Anterior cingulate cortex (tissue), 58 donors: ENCODE measurements at regions not wholly inside any gene's neighbourhood (a gene's known extent, or its start where the extent isn't known, plus 50 kb on each side); places are given as distances from the start of the nearest gene placed in this dataset.
A peak's percentile ranks its signal among the peaks of the same experiment; 100 is the strongest.

ENCODE experiments used
- DNase-seq, 58 donors: peaks; one replicate each; lab custom pipeline; 2025; lab: John Stamatoyannopoulos, UW

GRCh38 chr20:60459212-60459611 lies 501.0 kb downstream of the CDH26 start:
- DNase-seq, result no peak

- no peak for DNase-seq
These were observed 503.8 kb downstream of the CDH26 start for GRCh38 chr20:60461993-60462392.

DNA sequence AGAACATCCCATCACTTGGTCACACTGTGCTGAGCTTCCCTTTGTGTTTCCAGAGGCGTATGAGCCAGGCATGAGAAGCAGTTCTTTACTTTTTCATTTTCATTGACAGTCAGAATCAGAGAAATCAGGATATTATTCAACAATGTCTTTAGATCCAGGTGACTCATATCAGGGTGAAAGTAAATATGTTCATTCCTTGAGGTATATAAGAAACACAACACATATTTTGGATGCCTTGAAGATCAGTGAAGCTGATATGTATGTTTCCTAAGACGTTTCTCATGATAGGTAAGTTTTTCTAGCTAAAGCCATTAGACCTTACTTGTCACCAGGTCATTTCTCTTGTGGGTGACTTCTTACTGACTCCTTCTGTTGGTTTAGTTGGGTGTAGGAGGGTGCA lies 505.6 kb downstream of the CDH26 start:
- no peak for DNase-seq

DNA sequence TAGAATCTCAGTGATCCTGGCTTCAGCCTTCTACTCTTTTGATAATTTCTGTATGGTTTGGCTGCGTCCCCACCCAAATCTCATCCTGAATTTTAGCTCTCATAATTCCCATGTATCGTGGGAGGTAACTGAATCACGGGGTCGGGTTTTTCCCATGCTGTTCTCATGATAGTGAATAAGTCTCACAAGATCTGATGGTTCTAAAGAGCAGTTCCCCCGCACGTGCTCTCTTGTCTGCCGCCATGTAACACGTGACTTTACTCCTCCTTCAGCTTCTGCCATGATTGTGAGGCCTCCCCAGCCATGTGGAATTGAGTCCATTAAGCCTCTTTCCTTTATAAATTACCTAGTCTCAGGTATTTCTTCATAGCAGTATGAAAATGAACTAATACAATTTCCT lies 507.2 kb downstream of the CDH26 start:
- DNase-seq, result no peak

GRCh38 chr20:60465993-60466686 lies 507.9 kb downstream of the CDH26 start:
- DNase-seq, result no peak

DNA sequence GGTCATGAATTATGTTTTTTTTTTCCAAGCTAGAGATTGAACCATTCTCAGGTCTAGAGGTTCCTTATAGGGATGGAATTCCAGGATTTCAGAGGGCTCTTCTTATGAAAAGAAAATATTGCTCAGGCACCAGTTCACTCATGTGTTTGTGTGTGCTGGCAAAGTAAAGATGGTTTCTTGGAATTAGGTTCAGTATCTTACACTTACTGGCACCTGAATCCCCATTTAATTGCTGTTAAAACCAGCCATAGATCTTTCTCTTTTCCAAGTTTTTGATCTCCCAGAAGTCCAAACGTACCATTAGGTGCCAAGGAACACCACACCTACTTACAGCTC lies 508.4 kb downstream of the CDH26 start:
- no peak for DNase-seq

- no peak for DNase-seq
These were observed 508.9 kb downstream of the CDH26 start for GRCh38 chr20:60467078-60467477.

GRCh38 chr20:60467771-60468170 lies 509.5 kb downstream of the CDH26 start:
- no peak for DNase-seq

DNA sequence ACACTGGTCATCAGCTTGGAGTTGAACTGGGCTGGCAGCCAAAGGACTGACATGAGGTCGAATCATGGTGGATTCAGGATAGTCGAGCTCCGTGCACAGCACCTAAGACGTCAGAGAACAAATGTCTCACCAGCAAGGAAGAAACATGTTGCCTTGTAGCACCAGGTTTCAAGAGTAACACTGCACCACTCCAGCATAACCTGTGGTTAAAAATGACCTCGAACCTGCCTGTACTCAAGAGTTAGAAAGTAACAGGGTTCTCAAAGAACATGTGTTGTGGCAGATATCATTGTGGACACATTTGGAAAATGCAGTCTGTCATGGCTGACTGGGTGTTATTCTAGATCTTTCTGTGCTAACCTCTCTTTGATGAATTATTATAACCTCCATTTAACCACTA lies 511.6 kb downstream of the CDH26 start:
- no peak for DNase-seq

- DNase-seq, result no peak
These were observed 512.1 kb downstream of the CDH26 start for GRCh38 chr20:60470366-60470765.

DNA sequence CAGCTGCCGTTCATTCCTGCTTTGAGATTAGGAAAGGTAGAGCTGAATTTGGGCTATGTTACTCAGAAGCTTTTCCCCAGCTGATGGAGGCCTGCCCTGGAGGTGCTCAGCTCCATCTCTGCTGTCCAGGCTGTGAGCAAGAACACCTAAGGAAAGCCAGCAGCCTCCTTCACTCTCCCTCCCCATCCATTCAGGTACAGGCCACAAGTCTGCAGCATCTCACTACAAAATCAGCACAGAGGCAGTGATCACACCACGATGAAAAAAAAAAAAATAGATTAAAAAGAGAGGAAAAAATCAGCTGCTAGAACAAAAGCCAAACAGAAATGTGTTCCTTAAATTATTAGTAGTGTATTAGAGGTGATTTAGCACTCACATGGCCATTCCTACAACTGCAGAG lies 515.0 kb downstream of the CDH26 start:
- no peak for DNase-seq

DNA sequence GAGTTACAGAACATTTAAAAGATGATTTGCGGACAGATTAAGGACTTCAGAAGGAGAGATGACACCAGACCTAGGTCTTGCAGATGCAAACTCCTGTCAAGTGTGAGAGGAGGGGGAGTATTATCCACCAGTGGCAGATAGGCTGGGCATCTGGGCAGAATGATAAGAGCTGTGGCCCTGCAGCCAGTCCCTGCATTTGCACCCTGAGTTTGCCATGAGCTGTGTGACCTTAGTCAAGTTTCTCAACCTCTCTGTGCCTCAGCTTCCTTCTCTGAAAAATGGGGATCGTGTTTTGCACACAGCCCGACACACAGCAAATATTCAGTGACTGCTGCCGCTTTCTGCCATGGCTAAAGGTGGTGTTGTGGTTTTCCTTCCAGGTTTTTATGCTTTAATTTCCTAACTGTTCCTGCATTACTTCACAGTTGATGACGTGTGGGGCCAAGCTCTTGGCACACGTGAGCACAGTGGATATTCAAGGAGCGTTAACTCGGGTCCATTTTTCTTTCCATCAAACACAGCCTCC lies 516.2 kb downstream of the CDH26 start:
- DNase-seq, result no peak

- no peak for DNase-seq
These were observed 517.8 kb downstream of the CDH26 start for GRCh38 chr20:60476045-60476444.

- peak in 7 of 58 donors; percentile 2 to 12 (median 10) for DNase-seq
These were observed 519.7 kb downstream of the CDH26 start for GRCh38 chr20:60477958-60478357.

- no peak for DNase-seq
These were observed 520.3 kb downstream of the CDH26 start for GRCh38 chr20:60478533-60478932.

DNA sequence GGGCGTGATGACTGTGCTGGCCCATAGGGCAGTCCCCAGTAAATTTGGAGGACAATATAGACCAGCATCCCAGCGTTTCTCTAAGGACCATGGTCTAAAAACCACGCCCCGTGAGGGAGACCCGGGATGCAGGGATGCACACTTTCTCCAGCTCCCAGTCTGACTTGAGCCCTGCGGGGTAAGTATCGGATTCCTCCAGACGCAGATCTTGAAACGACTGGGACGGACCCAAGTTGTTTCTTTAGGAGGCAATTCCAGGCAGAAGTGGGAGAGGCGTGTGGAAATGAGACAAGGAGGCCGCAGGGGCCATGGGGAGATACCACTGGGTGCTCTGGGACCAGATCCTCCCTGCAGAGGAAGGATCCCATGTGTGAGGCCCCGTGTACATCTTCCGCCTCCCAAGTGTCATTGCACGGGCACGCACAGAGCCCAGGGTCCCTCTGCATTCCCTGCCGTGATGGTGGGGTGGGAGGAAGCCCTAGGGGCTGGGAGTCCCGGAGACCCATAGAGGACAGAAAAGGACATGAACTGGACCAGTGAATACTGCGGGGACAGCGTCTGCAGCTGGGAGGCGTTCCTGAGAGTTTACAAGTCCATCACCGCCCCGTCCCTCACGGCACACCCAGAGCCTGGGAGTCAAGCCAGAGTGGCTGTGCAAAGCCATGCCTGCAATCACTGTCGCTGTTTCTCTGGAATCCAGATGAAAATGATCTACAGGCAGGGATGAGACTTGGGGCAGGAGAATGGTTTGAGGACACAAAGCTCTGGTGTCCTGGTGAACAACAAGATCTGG lies 522.9 kb downstream of the CDH26 start:
- DNase-seq, result no peak

DNA sequence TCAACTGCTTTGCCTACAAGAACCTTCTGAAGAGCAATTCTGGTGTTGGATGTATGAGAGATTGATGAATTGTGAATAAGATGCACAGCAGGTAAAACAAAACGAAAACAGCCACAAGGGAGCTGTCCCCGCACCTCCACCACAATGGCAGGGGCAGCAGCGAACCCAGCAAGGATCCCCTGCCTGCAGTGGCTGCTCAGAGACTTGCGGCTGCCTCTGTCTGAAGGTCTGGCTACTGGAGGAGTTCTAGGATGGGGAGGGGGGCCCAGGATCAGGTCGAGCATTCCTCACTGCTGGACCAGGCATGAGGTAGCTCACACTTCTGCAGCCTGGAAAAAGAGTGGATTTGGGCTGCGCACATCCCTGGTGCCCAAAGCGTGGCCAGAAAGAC lies 523.5 kb downstream of the CDH26 start:
- no peak for DNase-seq

- no peak for DNase-seq
These were observed 524.2 kb downstream of the CDH26 start for GRCh38 chr20:60482221-60483008.

DNA sequence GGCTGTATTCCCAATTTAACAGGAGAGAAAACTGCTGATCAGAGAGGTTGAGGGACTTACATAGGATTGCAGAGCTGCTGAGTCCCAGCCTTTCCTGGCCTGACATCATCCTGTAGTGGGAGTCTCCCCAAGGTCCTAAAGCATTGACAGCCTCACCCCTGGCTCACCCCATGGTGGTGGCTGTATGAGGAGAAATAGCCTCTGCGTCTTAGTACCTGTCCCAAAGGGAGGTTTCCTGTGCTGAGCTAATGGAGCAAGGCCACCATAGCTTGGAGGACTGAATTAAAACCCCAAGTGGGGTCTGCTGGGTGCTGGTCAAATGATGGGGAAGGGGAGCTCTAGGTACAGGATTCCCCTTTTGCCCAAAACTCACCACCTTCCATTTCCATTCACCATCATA lies 525.1 kb downstream of the CDH26 start:
- no peak for DNase-seq

DNA sequence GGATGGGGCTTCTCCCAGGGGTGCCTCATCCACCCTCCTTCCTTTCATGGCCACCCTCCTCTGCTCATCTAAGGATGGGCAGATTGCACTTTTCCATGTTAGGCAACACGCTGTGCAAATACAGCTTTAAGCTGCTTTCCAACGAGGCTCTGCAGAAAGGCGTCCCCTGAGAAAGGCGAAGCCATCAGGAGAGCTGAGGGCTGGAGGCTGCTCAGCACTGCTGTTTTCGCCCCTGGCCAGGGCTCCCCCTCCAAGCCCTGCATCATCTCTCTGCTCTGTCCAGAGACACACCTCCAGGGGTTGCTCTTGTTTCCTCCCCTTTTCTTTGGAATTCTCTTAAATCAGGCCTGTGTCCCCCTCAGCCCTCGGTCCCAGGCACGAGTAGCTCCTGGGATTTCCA lies 526.1 kb downstream of the CDH26 start:
- DNase-seq, result no peak
